HUDEP-2 (cell line): ENCODE measurements at regions not wholly inside any gene's neighbourhood (a gene's known extent, or its start where the extent isn't known, plus 50 kb on each side); places are given as distances from the start of the nearest gene placed in this dataset.

ENCODE experiments used
- DNase-seq, 76 experiments: peaks; one replicate each; lab custom pipeline; 2025; ENCODE audit not compliant: unreplicated experiment in 76 of 76; lab: John Stamatoyannopoulos, UW

DNA sequence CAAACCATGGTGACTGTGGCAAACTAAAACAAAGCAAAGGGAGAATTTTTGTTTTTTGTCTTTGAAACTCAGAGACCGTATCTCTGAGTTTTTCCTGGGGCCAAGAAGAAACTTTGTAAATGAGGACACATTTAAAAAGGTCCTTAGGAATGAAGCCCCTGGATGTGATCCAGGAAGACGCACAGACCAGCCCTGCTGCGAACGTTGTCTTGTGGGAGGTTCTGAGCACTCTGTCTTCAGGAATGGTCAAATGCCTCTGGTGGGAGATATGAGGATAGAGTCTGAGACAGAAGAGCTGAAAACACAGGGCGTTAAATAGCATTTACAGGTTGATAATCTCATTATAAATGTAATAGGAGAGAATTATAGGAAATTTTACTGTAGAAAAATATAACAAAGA lies 893.5 kb upstream of the KLHL29 start:
- no peak for DNase-seq

DNA sequence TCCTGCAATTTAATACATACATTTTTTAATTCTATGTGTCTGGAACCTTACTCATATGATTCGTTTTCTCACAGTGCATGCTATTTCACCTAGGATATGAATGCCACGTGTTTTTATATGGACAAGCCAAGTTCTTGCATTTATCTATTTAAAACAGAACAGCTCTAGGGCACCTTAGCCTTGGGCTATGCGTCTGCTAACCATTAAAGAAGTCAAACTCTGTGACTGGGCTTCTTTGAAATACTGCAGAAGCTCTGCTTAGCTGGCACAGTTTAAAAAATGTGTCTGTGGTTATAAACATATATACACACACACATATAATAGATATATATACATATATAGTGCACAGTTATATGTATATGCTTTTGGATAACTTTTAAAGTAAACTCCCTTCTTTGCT lies 890.8 kb upstream of the KLHL29 start:
- no peak for DNase-seq

DNA sequence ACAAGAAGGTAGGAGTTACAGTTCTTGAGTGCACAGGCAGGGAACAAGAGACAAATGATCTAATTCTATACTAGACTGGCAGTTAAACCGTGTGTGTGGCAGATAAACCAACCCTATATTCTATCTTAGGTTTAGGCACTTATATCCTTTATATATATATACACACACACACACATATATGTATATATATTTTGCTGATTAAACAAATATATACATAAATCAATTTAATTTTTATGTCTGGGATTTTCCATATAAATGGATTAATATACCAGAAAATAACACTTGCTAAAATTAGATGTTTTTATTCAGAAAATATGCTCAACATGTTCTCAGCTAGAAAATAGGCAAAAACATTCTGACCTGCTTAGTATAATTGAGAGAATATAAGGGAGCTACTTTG lies 887.9 kb upstream of the KLHL29 start:
- no peak for DNase-seq

DNA sequence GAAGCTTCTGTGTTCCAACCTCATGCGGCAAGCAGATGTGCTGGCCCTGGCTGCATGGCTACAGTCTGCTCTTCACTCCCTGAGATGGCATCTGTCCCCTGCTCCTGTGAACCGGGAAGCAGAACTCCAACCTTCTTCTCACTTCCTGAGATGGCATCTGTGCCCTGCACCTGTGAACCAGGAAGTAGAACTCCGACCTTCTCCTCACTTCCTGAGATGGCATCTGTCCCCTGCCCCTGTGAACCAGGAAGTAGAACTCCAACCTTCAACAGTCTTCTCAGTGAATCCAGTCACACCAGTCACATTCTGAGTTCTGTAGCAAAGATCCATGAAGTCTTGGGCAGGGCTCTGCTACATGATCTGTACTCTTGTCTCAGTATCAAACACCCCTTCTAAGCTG lies 887.2 kb upstream of the KLHL29 start:
- no peak for DNase-seq

DNA sequence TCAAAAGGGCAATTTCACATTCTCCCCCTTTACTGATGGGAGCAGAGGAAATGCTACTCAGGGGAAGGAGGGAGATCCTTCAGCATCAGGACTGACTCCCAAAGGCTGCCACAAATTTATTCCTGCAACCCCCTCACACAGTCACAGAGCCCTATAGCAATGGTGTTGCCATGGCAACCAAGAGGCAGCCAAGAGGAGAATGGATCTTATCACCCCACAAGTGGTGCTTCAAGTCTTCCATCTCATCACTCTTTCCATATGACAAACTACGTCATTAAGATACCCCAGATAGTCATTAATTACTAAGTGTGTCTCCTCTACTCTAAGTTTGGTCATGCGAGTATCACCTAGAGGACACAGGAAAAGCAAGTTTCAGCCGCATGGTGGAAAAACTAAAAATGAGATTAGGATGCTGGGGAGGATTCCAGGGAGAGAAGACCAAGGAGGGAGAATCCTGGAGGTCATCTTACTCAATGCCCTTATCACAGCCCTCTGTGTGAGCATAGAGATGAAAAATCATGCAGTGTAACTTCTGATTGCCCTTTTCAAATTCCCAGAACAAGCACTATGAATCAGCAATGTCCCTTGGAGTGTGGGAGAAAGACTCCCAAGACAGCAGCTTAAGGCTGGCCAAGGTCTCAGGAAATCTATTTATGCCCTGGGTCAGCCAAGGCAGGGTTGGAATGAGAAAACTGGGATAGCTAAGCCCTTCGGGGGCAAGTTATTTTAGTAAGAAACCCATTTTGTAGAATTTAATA lies 885.7 kb upstream of the KLHL29 start:
- no peak for DNase-seq

DNA sequence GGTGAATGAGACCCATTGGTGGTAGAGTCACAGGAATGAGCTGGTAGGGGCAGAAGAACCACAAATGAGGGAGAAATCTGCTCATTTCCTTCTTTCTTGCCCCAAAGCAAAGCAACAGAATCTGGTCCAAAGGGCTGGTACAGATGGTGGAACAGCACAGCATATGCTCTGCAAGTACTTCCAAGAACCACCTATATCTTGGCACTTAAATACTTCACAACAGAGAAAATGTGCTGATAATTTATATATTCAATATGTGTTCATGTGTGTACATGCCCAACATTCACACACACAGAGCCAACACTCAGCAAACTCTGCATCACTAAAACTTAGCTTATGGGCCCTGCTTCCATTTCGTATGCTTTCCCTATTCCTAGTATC lies 884.4 kb upstream of the KLHL29 start:
- DNase-seq: no peak

DNA sequence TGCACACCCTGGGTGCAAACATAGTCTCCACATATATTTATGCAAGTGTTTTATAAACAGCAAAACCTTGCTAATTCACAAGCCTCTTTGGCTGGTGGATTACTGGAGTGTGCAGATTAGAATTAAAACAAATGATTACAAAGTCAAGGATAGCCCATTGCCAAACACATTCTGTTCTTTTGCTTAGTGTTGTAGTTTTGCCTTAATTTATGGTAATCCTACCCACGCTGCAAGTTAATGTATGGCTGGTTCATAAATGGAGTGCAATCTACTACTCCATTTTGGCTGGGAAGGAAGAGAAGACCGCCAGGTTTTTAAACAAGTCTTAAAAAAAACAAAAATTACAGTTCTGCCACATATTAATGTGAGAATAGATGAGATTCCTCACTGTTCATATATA lies 883.1 kb upstream of the KLHL29 start:
- no peak for DNase-seq

DNA sequence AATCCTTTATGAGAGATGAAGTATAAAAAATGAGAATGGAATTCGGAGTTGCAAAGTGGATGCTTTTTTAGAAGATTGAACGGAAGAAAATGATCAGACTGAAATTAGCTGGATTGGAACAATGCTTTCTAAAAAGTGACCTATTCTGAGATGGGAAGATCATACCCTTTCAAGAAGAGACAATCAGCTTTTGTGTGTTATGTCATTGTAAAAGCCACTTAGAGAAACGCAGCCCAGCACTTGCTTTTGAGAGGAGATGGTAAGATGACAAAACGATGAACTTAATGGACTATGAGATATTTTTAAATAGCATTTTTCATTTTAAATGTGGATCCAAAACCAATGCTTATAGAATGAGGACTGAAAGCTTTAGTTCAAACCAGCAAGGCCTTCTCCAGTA lies 871.4 kb upstream of the KLHL29 start:
- no peak for DNase-seq

DNA sequence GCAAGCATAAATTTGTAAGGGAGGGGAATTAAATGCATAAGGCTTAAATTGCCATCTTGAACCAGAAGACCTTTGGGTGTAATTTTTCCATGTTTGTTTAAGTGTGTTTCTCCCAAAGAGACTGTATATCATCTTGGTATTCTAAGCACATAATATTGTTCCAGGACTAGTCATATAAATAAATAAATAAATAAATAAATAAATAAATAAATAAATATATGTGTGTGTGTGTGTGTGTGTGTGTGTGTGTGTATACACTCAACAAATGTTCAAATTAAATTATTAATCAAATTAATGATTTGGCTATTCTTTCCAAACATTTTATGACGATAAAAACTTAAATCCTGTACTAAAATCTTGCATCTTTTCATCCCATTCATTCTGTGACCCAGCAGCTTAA lies 867.8 kb upstream of the KLHL29 start:
- DNase-seq: no peak

DNA sequence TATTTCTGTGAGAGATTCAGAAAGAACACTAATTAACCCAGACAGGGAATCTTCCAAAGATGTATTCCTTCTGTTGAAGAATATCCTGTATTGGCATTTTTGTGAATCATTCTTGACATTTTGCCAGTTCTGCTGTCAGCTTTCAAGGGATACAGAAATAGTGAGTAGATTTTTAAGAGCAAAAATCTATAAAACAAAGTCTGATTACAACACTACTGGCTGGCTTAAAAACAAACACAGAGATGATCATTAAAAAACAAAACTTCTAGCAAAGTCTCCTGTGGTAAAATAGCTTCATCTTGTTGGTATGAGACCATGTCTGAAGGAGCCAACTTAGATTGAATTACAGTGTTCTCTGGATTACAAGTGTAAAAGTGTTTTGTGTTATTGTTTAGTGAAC lies 866.3 kb upstream of the KLHL29 start:
- DNase-seq: no peak

DNA sequence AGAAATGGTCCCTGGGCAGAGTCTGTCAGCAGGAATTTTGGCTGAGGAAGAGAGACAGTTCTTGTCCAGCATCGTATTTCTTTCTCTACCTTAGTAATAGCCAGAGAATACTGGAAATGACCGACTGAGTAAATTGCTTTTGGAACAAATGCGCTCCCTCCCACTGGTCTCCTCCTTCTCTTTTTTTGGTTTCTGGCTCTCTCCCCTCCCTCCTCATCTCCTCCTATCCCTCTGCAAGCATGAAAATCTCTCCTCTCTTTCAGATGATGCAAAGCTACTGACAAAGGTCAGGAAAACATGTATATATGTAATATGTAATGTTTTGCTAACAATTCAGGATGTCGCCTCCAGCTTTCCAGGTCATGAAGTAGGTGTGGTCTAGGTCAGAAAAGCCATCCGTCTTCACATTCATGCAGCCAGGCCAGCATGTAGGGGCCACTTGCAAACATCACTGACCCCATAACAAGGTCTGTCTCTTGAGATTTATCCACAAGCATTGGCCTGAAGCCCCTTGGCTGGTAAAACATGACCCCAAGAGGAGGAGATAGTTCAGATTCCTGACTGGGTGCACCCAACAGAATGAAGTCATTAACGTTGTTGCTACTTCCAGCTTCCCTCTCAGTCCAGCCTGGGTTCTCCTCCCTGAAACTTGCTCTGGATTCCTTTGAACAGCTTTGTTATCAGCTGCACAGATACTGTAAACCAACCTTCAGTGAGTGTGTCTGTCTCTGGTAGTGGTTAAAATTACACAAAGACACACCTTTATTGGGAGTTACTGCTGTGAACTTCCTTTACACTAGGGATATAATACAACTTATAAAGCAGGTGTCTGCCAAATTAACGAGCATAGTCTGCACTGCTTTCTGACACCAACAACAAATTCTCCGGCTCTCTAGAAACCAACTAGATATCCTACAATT lies 864.4 kb upstream of the KLHL29 start:
- no peak for DNase-seq

DNA sequence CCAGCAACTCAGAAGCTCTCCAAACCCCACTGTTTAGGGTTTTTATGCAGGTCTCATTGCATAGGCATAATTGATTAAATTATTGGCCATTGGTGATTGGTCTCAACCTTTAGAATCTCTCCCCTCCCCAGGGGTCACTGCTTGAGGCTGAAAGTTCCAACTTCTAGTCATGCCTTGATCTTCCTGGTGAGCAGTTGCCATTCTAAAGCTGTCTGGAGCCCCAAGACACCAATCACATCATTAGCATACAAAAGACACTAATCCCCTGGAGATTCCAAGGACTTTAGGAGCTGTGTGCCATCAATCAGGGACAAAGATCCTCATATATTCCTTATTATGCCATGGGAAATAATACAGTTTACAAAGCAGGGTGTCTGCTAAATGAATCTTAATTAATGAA lies 863.4 kb upstream of the KLHL29 start:
- no peak for DNase-seq

DNA sequence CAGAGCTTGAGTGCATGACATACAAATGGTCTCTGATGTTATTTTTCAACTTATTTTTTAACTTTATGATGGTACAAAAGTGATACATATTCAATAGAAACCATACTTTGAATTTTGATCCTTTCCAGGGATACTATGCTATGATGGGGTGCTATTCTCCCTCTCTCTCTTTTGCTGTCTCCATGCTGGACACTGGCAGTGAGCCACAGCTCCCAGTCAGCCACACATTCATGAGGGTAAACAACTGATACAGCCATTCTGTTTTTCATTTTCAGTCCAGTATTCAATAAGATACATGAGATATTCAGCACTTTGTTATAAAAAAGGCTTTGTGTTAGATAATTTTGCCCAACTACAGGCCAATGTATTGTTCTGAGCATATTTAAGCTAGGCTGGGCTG lies 859.3 kb upstream of the KLHL29 start:
- DNase-seq: no peak

DNA sequence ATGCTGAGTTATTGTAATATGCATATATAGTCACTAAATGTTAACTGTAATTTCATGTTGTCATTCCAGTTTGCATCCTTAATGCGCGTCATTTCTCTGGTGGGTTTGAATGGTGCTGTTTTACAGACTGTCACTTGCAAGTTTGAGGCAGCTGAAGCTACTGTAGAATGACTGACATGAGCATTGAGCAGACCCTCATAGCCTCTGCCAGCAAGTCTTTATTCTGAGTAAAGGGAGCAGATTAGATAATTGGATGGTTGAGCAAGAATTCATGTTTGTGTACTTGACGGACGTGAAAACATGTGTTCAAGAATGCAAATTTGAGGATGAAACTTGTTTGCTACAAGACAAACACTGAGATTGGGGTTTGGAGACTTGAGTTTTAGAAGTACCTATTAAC lies 854.8 kb upstream of the KLHL29 start:
- DNase-seq: no peak

DNA sequence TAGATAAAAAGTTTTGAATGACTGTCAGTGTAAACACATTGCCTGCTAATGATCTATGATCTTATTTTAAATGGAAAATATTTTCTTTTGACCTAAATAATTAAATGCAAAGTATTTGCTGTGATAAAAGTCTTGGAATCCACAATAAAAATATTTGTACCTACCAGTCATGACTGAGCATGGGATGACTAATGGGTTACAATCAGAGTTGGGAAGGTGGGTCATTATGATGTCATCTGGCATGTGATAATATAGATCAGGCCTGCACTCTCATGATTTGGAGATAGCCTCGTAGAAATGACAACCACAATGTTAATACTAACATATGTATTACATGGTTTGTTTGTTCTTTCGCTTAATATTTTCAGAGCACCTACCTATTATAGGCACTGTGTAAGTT lies 848.8 kb upstream of the KLHL29 start:
- DNase-seq: no peak

DNA sequence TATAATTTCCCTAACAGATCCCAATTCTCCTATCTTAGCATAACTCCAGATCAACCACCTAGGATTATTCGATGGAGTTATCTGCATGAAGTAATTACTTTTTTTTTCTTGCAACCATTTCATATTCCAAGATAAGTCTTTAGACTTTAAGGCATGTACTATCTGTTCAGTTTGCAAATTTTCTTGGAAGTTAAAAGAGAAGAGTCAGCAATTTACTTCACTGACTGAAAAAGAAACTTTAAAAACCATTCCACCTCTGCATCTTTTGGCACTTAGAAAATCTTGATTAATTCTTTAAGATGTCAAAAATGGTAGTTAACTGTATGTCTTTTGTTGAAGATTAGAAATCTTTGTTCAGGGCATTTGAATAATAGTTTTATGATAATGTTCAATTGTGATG lies 830.5 kb upstream of the KLHL29 start:
- DNase-seq: no peak

DNA sequence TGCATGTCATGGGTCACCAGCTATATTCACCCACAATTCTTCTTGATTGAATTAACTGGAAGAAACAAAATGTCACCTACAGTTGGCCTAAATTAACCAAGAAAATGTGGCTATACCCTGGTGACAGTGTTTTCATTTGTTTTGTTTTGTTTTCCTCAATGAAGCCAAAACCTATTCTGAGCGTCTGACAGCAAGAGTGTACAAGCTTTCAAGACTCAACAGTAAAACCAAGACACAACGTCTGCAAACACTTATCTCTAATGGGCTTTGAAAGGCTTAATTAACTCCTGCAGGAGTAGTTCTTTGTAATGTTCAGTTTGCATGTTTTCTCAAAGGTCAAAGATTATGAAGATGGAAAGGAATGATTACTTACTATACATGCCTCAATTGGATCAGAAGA lies 827.6 kb upstream of the KLHL29 start:
- DNase-seq: no peak

DNA sequence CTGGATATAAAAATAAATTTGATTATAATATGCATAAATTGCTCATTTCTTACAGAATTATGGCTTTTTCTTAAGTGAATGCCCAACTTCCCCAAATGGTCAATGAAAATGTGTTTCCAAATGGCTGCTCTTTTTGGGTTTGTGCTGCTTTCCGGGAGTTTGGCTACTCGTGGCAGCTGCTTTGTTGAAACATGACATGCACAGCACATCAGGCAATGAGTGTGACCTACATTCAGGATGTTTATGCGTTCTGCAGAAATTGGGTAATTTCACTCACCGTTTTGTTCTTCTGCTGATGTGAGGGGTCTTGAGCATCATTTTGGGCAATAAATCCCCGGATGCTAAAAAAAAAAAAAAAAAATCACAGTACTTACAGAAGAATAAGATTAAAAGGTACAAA lies 825.0 kb upstream of the KLHL29 start:
- no peak for DNase-seq

DNA sequence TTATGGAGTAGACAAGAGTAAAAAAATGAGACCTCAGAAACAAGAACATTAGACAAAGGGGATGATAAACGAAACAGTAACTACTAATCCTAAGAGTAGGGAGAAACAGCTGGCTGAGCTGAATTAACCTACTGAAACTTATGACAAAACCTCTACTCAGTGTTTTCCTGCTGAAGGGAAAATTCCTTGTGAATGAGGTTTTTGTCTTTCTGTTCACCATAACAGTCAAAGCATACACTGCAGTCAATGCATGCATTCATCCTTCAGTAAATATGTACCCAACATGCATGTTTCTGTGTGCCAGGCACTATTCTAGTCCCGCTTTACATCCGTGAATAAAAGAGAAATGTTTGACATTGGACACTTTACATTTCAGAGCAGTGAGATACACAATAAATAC lies 805.6 kb upstream of the KLHL29 start:
- no peak for DNase-seq

DNA sequence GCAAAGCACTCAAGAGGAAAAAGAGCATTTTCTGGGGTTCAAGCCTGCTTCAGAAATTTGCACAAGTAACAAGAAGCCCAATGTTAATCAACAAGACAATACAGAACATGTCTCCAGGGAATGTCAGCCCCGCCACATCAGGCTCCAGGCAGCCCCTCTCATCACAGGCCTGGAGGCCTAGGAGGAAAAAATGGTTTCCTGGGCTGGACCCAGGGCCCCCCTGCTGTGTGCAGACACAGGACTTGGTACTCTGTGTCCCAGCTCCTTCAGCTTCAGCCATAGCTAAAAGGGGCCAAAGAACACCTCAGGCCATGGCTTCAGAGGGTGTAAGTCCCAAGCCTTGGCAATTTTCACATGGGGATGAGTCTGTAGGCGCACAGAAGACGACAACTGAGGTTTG lies 802.9 kb upstream of the KLHL29 start:
- DNase-seq: no peak

DNA sequence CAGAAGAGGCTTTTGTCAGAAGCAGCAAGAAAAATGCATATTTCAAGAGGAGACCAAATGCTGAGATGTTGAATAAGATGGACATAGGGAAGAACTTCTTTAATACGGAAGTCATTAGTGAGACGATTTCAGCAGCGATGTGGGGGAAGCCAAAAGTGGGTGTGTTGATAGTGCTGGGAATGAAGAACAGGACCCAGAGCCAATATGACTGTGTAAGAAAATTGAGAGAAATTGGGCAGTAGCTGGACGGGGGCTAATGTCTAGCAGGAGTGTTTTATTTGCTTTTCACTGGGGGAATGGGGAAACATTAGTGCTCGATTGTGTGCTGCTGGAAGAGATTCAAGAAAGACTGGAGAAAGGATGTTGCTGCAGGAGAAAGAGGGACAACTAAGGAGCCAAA lies 788.7 kb upstream of the KLHL29 start:
- DNase-seq: no peak

DNA sequence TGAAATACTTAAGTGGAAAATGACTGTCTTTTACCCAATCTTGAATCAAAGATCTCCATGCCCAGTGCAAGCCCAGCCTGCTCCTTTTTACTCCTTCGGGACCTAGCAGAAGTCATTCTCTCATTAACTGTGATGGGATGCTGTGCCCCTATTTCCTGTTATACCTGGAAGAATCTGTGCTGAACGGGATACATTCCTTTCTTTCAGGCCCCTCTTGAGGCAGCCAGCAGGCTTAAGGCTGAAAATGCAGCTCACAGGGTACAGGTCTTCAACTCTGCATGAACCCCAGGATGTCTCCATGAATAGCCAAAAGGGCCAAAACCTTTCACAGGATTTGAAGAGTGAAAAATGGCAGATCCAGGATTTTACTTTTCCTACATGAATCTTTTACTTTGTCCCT lies 784.8 kb upstream of the KLHL29 start:
- DNase-seq: no peak
